CD14-positive monocyte (primary cell): ENCODE measurements at regions not wholly inside any gene's neighbourhood (a gene's known extent, or its start where the extent isn't known, plus 50 kb on each side); places are given as distances from the start of the nearest gene placed in this dataset.

Source experiments
- DNase-seq, 3 donors: peaks; one replicate each; pipeline ENCODE4 v3.0.0-alpha.2; 2011 to 2022
- H2AFZ ChIP-seq: 2 replicates; pipeline ENCODE4 v1.6.0; 2012; ENCODE audit warnings: mild to moderate bottlenecking, low read depth, low read length, inconsistent platforms; ENCODE audit not compliant: insufficient read depth, poor library complexity, severe bottlenecking
- H3K27ac ChIP-seq, 2 donors: 1 replicate in 1 of 2; 2 replicates in 1 of 2; pipeline ENCODE4 v1.5.1; 2012 to 2013; ENCODE audit warnings: low read length in 2 of 2, control low read depth in 1 of 2, inconsistent platforms in 1 of 2, low read depth in 1 of 2, mild to moderate bottlenecking in 1 of 2
- H3K27me3 ChIP-seq, 2 donors: one replicate each; pipeline versions ENCODE4 v1.6.0 to v1.6.1; 2011 to 2013; ENCODE audit warnings: low read length in 2 of 2; ENCODE audit not compliant: control insufficient read depth in 2 of 2, insufficient read depth in 2 of 2
- H3K36me3 ChIP-seq, 2 donors: replicated peaks in 1 of 2; 1 replicate in 1 of 2; 2 replicates in 1 of 2; pipeline versions ENCODE4 v1.5.1 to v1.6.1; 2012 to 2013; ENCODE audit warnings: low read length in 2 of 2, control low read depth in 1 of 2, inconsistent platforms in 1 of 2, mild to moderate bottlenecking in 1 of 2; ENCODE audit not compliant: insufficient read depth in 2 of 2, control insufficient read depth in 1 of 2
- H3K4me1 ChIP-seq, 2 donors: 1 replicate in 1 of 2; 2 replicates in 1 of 2; pipeline versions ENCODE4 v1.5.1 to v1.6.1; 2012 to 2013; ENCODE audit warnings: low read length in 2 of 2, control low read depth in 1 of 2, inconsistent platforms in 1 of 2, mild to moderate bottlenecking in 1 of 2, moderate library complexity in 1 of 2; ENCODE audit not compliant: insufficient read depth in 2 of 2, control insufficient read depth in 1 of 2
- H3K4me2 ChIP-seq: replicated peaks from 2 replicates; pipeline ENCODE3; 2012; ENCODE audit warnings: low read length, moderate library complexity, mild to moderate bottlenecking; ENCODE audit not compliant: poor library complexity, severe bottlenecking; ENCODE audit errors: extremely low read depth
- H3K4me3 ChIP-seq, 3 experiments: fragments of 200-600 bp in 1 of 3; sonication (generic) in 1 of 3; replicated peaks in 1 of 3; 1 replicate in 2 of 3; 2 replicates in 1 of 3; pipeline ENCODE4 v1.5.1; 2011 to 2013; ENCODE audit warnings: low read length in 3 of 3, mild to moderate bottlenecking in 3 of 3, control low read depth in 2 of 3, low read depth in 2 of 3, inconsistent platforms in 1 of 3, moderate library complexity in 1 of 3
- H3K79me2 ChIP-seq: 2 replicates; pipeline ENCODE4 v1.6.0; 2012; ENCODE audit warnings: mild to moderate bottlenecking, control low read depth, inconsistent platforms, low read length, moderate library complexity; ENCODE audit not compliant: insufficient read depth
- H3K9ac ChIP-seq: 2 replicates; pipeline ENCODE4 v1.6.0; 2017; ENCODE audit warnings: low read length, mild to moderate bottlenecking; ENCODE audit not compliant: insufficient read depth, poor library complexity, severe bottlenecking
- H3K9me3 ChIP-seq, 2 donors: replicated peaks in 1 of 2; 1 replicate in 1 of 2; 2 replicates in 1 of 2; pipeline versions ENCODE4 v1.5.1 to v1.6.1; 2012 to 2013; ENCODE audit warnings: low read length in 2 of 2, control low read depth in 1 of 2; ENCODE audit not compliant: control insufficient read depth in 1 of 2, insufficient read depth in 1 of 2
- H4K20me1 ChIP-seq: 2 replicates; pipeline ENCODE4 v1.6.0; 2012; ENCODE audit warnings: mild to moderate bottlenecking, low read length, control low read depth, moderate library complexity; ENCODE audit not compliant: insufficient read depth
- H3K27ac Mint-ChIP-seq, 7 donors: one replicate each; pipeline ENCODE4 v1.8.0; 2020; ENCODE audit warnings: mild to moderate bottlenecking in 7 of 7, mixed read lengths in 7 of 7, moderate library complexity in 6 of 7, inconsistent platforms in 2 of 7
- H3K27me3 Mint-ChIP-seq, 3 donors: one replicate each; pipeline ENCODE4 v1.8.0; 2021 to 2022; ENCODE audit warnings: low read depth in 3 of 3, mild to moderate bottlenecking in 3 of 3, mixed read lengths in 3 of 3, moderate library complexity in 3 of 3, inconsistent platforms in 1 of 3
- H3K36me3 Mint-ChIP-seq, 2 donors: one replicate each; pipeline ENCODE4 v1.8.0; 2020; ENCODE audit warnings: mixed read lengths in 2 of 2, inconsistent platforms in 1 of 2, mild to moderate bottlenecking in 1 of 2
- H3K4me1 Mint-ChIP-seq: one replicate; pipeline ENCODE4 v1.8.0; 2020; ENCODE audit warnings: mild to moderate bottlenecking, mixed read lengths
- H3K4me3 Mint-ChIP-seq, 2 donors: one replicate each; pipeline ENCODE4 v1.8.0; 2020; ENCODE audit warnings: mild to moderate bottlenecking in 2 of 2, mixed read lengths in 2 of 2, moderate library complexity in 1 of 2
- H3K9me3 Mint-ChIP-seq, 7 donors: one replicate each; pipeline ENCODE4 v1.8.0; 2020 to 2022; ENCODE audit warnings: mixed read lengths in 7 of 7, mild to moderate bottlenecking in 6 of 7, moderate library complexity in 6 of 7, inconsistent platforms in 2 of 7
- WGBS: methylation state at CpG from one replicate; pipeline ENCODE4 v1.1.5; 2013; ENCODE audit warnings: missing lambda C conversion rate; ENCODE audit not compliant: insufficient coverage; 5-methylcytosine and 5-hydroxymethylcytosine counted together
- intact Hi-C, 2 donors: fragments of 100-400 bp; cut with micrococcal nuclease; formaldehyde crosslinking; loops; one replicate each; pipeline versions ENCODE4 v1.15.0 to v1.15.1; 2023
- TF ChIP-seq, protein P1 (sequence below): fragments of 200-600 bp; IDR thresholded peaks from one replicate; pipeline ENCODE4 v1.8.0; 2022; ENCODE audit warnings: antibody characterized with exemption, mild to moderate bottlenecking

DNA sequence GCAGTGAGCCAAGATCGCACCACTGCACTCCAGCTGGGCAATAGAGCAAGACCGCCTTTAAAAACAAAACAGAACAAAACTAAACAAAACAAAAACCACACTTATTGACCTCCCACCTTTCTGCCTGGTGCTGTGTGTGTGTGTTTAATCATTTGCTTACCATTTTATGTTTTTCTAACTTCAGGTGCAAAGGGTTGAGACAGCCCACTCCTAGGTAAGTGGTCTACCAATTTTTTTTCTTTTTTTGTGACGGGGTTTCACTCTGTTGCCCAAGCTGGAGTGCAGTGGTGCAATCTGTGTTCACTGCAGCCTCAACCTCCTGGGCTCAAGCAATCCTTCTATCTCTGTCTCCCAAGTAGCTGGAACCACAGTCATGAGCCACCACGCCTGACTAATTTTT is 65.8 kb downstream of the SALL1 start:
- TF ChIP-seq, protein P1, sequence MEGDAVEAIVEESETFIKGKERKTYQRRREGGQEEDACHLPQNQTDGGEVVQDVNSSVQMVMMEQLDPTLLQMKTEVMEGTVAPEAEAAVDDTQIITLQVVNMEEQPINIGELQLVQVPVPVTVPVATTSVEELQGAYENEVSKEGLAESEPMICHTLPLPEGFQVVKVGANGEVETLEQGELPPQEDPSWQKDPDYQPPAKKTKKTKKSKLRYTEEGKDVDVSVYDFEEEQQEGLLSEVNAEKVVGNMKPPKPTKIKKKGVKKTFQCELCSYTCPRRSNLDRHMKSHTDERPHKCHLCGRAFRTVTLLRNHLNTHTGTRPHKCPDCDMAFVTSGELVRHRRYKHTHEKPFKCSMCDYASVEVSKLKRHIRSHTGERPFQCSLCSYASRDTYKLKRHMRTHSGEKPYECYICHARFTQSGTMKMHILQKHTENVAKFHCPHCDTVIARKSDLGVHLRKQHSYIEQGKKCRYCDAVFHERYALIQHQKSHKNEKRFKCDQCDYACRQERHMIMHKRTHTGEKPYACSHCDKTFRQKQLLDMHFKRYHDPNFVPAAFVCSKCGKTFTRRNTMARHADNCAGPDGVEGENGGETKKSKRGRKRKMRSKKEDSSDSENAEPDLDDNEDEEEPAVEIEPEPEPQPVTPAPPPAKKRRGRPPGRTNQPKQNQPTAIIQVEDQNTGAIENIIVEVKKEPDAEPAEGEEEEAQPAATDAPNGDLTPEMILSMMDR, result no peak
- Mint-ChIP-seq H3K36me3 (no peaks in the 10 kb centered on the region), H3K9me3 (peaks cover 0 to 16% (median 8%) of the 10 kb centered on the region in 7 donors), H3K4me3 (no peak overlapping the region), H3K27me3 (peaks cover 2 to 7% (median 4%) of the 10 kb centered on the region in 3 donors), H3K27ac (no peak overlapping the region), H3K4me1 (no peaks in the 10 kb centered on the region)
- Histone ChIP-seq H3K9me3 (no peaks in the 10 kb centered on the region), H3K4me3 (no peak overlapping the region), H3K79me2 (no peaks in the 10 kb centered on the region), H3K9ac (no peak overlapping the region), H4K20me1 (no peaks in the 10 kb centered on the region), H3K4me2 (no peak overlapping the region), H2AFZ (no peak overlapping the region), H3K27me3 (no peaks in the 10 kb centered on the region), H3K27ac (no peak overlapping the region), H3K36me3 (no peaks in the 10 kb centered on the region), H3K4me1 (no peaks in the 10 kb centered on the region)
- WGBS, result no CpG with 5 or more reads among the region's 4 CpGs
- DNase-seq, result no peak
- intact Hi-C loops, result no loop called here

DNA sequence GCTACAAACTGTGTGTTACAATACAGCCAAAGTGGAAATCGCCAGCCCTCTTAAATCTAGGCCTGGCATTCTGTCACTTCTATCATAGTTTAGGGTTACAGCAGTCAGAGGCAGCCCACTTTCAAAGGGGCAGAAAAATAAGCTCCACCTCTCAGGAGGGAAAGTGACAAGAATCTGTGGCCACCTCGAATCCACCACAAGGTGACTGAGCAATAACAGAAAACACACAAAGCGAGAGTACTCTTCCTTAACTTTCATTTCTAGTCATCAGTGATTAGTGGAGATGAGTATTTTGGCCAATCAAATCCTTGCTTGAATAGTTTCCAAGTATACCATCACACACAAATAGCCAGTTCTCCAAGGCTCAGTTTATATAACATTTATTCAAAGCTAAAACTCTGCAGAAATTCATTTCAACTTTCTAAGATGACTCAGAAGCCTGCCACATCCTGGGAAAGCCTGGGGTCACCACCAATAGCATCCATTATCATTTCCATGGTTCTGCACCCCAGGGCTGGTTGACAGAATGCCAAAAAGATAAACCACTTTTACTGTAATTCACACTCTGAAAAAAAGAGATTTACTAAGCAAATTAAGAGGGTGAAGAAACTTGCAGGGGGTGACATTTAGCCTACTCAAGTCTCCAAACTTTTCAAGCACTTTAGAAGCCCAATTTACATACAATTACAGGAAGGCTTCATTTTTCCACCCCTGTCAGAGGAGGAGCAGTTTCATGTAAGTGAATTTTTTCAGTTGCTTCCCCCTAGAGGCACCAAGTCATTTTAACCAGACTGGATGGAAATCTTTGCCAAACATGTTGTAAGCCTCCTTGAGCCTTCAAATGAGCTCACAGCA is 66.8 kb downstream of the SALL1 start:
- Histone ChIP-seq H3K4me1 (no peaks in the 10 kb centered on the region), H3K4me3 (no peak overlapping the region), H4K20me1 (no peaks in the 10 kb centered on the region), H3K27ac (no peak overlapping the region), H3K9ac (no peak overlapping the region), H3K27me3 (no peaks in the 10 kb centered on the region), H3K79me2 (no peaks in the 10 kb centered on the region), H3K9me3 (no peaks in the 10 kb centered on the region), H3K4me2 (no peak overlapping the region), H2AFZ (no peak overlapping the region), H3K36me3 (no peaks in the 10 kb centered on the region)
- 89% methylated on average over 1 of the region's 3 CpGs for WGBS
- H3K27ac Mint-ChIP-seq, result no peak overlapping the region
- H3K4me3 Mint-ChIP-seq, result no peak overlapping the region
- peaks cover 0 to 13% (median 8%) of the 10 kb centered on the region in 7 donors for H3K9me3 Mint-ChIP-seq
- H3K36me3 Mint-ChIP-seq, result no peaks in the 10 kb centered on the region
- DNase-seq, result no peak
- H3K4me1 Mint-ChIP-seq, result no peaks in the 10 kb centered on the region
- peaks cover 2 to 7% (median 4%) of the 10 kb centered on the region in 3 donors for H3K27me3 Mint-ChIP-seq
- intact Hi-C loops, result no loop called here
- TF ChIP-seq, protein P1, result no peak
